H1 (cell line): ENCODE measurements at regions not wholly inside any gene's neighbourhood (a gene's known extent, or its start where the extent isn't known, plus 50 kb on each side); places are given as distances from the start of the nearest gene placed in this dataset.

Experiments used
- ASH2L ChIP-seq: fragments of 200-600, 300-600 bp; sonication (generic); IDR thresholded peaks from one replicate; pipeline ENCODE4 v1.7.1; 2017; ENCODE audit warnings: low read length
- ATF3 ChIP-seq: IDR thresholded peaks from 2 replicates; pipeline ENCODE4 v1.6.1; 2011; ENCODE audit warnings: low read depth, mild to moderate bottlenecking, low read length; ENCODE audit not compliant: insufficient read depth
- CHD1 ChIP-seq: IDR thresholded peaks from 2 replicates; pipeline ENCODE4 v1.6.1; 2012; ENCODE audit warnings: low read depth, low read length, improper control_type of control experiment
- NANOG ChIP-seq: IDR thresholded peaks from 2 replicates; pipeline ENCODE4 v1.6.1; 2011; ENCODE audit warnings: low read length, low read depth, mild to moderate bottlenecking, inconsistent platforms; ENCODE audit not compliant: insufficient read depth, poor library complexity, severe bottlenecking
- TF ChIP-seq, protein P1 (sequence below): fragments of 300-600 bp; sonication (generic); IDR thresholded peaks from 2 replicates; pipeline ENCODE4 v1.7.1; 2012; ENCODE audit warnings: low read length, moderate library complexity, mild to moderate bottlenecking, inconsistent platforms; ENCODE audit not compliant: insufficient replicate concordance

- TF ChIP-seq, protein P1, sequence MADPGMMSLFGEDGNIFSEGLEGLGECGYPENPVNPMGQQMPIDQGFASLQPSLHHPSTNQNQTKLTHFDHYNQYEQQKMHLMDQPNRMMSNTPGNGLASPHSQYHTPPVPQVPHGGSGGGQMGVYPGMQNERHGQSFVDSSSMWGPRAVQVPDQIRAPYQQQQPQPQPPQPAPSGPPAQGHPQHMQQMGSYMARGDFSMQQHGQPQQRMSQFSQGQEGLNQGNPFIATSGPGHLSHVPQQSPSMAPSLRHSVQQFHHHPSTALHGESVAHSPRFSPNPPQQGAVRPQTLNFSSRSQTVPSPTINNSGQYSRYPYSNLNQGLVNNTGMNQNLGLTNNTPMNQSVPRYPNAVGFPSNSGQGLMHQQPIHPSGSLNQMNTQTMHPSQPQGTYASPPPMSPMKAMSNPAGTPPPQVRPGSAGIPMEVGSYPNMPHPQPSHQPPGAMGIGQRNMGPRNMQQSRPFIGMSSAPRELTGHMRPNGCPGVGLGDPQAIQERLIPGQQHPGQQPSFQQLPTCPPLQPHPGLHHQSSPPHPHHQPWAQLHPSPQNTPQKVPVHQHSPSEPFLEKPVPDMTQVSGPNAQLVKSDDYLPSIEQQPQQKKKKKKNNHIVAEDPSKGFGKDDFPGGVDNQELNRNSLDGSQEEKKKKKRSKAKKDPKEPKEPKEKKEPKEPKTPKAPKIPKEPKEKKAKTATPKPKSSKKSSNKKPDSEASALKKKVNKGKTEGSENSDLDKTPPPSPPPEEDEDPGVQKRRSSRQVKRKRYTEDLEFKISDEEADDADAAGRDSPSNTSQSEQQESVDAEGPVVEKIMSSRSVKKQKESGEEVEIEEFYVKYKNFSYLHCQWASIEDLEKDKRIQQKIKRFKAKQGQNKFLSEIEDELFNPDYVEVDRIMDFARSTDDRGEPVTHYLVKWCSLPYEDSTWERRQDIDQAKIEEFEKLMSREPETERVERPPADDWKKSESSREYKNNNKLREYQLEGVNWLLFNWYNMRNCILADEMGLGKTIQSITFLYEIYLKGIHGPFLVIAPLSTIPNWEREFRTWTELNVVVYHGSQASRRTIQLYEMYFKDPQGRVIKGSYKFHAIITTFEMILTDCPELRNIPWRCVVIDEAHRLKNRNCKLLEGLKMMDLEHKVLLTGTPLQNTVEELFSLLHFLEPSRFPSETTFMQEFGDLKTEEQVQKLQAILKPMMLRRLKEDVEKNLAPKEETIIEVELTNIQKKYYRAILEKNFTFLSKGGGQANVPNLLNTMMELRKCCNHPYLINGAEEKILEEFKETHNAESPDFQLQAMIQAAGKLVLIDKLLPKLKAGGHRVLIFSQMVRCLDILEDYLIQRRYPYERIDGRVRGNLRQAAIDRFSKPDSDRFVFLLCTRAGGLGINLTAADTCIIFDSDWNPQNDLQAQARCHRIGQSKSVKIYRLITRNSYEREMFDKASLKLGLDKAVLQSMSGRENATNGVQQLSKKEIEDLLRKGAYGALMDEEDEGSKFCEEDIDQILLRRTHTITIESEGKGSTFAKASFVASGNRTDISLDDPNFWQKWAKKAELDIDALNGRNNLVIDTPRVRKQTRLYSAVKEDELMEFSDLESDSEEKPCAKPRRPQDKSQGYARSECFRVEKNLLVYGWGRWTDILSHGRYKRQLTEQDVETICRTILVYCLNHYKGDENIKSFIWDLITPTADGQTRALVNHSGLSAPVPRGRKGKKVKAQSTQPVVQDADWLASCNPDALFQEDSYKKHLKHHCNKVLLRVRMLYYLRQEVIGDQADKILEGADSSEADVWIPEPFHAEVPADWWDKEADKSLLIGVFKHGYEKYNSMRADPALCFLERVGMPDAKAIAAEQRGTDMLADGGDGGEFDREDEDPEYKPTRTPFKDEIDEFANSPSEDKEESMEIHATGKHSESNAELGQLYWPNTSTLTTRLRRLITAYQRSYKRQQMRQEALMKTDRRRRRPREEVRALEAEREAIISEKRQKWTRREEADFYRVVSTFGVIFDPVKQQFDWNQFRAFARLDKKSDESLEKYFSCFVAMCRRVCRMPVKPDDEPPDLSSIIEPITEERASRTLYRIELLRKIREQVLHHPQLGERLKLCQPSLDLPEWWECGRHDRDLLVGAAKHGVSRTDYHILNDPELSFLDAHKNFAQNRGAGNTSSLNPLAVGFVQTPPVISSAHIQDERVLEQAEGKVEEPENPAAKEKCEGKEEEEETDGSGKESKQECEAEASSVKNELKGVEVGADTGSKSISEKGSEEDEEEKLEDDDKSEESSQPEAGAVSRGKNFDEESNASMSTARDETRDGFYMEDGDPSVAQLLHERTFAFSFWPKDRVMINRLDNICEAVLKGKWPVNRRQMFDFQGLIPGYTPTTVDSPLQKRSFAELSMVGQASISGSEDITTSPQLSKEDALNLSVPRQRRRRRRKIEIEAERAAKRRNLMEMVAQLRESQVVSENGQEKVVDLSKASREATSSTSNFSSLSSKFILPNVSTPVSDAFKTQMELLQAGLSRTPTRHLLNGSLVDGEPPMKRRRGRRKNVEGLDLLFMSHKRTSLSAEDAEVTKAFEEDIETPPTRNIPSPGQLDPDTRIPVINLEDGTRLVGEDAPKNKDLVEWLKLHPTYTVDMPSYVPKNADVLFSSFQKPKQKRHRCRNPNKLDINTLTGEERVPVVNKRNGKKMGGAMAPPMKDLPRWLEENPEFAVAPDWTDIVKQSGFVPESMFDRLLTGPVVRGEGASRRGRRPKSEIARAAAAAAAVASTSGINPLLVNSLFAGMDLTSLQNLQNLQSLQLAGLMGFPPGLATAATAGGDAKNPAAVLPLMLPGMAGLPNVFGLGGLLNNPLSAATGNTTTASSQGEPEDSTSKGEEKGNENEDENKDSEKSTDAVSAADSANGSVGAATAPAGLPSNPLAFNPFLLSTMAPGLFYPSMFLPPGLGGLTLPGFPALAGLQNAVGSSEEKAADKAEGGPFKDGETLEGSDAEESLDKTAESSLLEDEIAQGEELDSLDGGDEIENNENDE = no peak
- no peak for TF ChIP-seq ASH2L
- no peak for TF ChIP-seq ATF3
- no peak for TF ChIP-seq CHD1
- no peak for TF ChIP-seq NANOG
- TF ChIP-seq, all 59 proteins: peak for 0
Observed at GRCh38 chr2:128545085-128545484, 226.4 kb upstream of the HS6ST1 start (continued).
